ENCODE measurements at regions not wholly inside any gene's neighbourhood (a gene's known extent, or its start where the extent isn't known, plus 50 kb on each side); places are given as distances from the start of the nearest gene placed in this dataset.

DNA sequence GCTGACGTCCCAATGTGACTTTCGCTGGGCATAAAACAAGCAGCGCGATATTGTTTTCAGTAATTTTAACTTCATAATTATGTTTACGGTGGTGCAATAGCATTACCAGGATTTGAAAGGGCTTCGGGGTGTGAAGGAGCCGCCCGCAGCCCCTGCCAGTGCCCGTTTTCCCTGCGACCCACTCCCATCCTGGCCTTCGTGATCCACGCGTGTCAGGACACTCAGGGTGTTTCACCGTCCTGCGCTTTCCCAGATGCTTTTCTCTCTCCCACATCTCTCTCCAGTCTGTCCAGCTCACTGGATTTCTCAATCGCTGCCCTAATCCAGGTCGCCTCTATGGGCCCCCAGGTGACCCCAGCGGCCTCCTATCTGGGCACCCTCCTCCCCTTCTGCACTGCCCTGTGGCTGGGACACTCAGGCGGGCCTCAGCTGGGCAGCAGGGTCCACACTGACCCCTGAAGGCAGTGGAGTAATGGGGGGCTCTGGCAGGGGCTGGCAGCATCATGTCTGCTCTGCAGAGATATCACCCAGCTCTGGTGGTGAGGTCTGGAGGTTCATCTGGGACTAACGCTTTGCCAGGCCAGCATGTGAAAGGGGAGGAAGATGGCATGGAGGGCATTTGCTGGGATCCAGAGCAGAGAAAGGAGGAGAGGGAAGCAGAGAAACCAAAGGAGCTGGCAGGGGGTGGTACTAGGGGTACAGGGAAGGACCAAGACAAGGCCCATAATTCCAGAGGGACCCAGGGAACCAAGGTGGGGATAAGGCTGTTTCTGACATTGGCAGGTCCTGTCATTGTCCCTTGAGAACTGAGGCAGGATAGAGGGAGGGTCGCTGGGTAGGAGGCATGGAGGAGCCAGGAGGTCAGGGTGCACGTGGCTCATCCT, 622.8 kb downstream of the BRD1 start:
- TF ChIP-seq, protein P1, sequence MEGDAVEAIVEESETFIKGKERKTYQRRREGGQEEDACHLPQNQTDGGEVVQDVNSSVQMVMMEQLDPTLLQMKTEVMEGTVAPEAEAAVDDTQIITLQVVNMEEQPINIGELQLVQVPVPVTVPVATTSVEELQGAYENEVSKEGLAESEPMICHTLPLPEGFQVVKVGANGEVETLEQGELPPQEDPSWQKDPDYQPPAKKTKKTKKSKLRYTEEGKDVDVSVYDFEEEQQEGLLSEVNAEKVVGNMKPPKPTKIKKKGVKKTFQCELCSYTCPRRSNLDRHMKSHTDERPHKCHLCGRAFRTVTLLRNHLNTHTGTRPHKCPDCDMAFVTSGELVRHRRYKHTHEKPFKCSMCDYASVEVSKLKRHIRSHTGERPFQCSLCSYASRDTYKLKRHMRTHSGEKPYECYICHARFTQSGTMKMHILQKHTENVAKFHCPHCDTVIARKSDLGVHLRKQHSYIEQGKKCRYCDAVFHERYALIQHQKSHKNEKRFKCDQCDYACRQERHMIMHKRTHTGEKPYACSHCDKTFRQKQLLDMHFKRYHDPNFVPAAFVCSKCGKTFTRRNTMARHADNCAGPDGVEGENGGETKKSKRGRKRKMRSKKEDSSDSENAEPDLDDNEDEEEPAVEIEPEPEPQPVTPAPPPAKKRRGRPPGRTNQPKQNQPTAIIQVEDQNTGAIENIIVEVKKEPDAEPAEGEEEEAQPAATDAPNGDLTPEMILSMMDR (IDR thresholded peaks at IDR 0.05; ENCODE audit: low read depth, low read length) = no peak
- TF ChIP-seq POLR2A (IDR thresholded peaks at IDR 0.05; ENCODE audit: extremely low read depth, insufficient read length) = no peak

All from NB4 (cell line).